IMR-90 (cell line): ENCODE measurements at regions not wholly inside any gene's neighbourhood (a gene's known extent, or its start where the extent isn't known, plus 50 kb on each side); places are given as distances from the start of the nearest gene placed in this dataset.

Experiments
- ATAC-seq: fragments of 200-7000 bp; cut with Tn5 transposase; 2 replicates; pipeline ENCODE4 v1.9.1; 2020; ENCODE audit warnings: low read depth, mild to moderate bottlenecking, moderate library complexity
- BruUV-seq: library from RNA; stranded (reverse); fragments of 400-500 nt; replicated peaks from 2 replicates; lab custom pipeline; 2021; lab: Mats Ljungman, UMichigan
- CTCF ChIA-PET: fragments of 300-600 bp; formaldehyde crosslinking; extraction: SDS; loops from one replicate; lab custom pipeline; 2021; ENCODE audit warnings: antibody characterized with exemption; lab: Yijun Ruan, JAX
- POLR2A ChIA-PET: fragments of 300-600 bp; sonication (Branson Sonifier 250); formaldehyde crosslinking; loops from one replicate; lab custom pipeline; 2022; ENCODE audit warnings: antibody characterized with exemption; ENCODE audit not compliant: unreplicated experiment; lab: Charles Lee
- DNase-seq: peaks from one replicate; pipeline ENCODE4 v3.0.0; 2013
- H2AFZ ChIP-seq: replicated peaks from 2 replicates; pipeline ENCODE3; 2013; ENCODE audit warnings: low read length, mild to moderate bottlenecking; ENCODE audit not compliant: poor library complexity
- H2AK5ac ChIP-seq: 2 replicates; pipeline ENCODE4 v1.6.1; 2013; ENCODE audit warnings: low read depth, low read length, inconsistent platforms
- H2AK9ac ChIP-seq: replicated peaks from 2 replicates; pipeline ENCODE3; 2013; ENCODE audit warnings: mild to moderate bottlenecking, low read depth, low read length, moderate library complexity; ENCODE audit not compliant: poor library complexity
- H2BK120ac ChIP-seq: 2 replicates; pipeline ENCODE4 v1.6.1; 2013; ENCODE audit warnings: low read depth, low read length, inconsistent platforms
- H2BK15ac ChIP-seq: 3 replicates; pipeline ENCODE4 v1.6.1; 2013; ENCODE audit warnings: low read depth, low read length, inconsistent platforms
- H2BK20ac ChIP-seq: 2 replicates; pipeline ENCODE4 v1.6.1; 2013; ENCODE audit warnings: low read depth, mild to moderate bottlenecking, inconsistent platforms, low read length, moderate library complexity
- H2BK5ac ChIP-seq: 2 replicates; pipeline ENCODE4 v1.6.1; 2013; ENCODE audit warnings: mild to moderate bottlenecking, low read depth, low read length, inconsistent platforms; ENCODE audit not compliant: poor library complexity, severe bottlenecking
- H3K14ac ChIP-seq: replicated peaks from 2 replicates; pipeline ENCODE4 v1.6.1; 2013; ENCODE audit warnings: low read depth, low read length, inconsistent platforms
- H3K18ac ChIP-seq: 2 replicates; pipeline ENCODE4 v1.6.1; 2013; ENCODE audit warnings: low read depth, low read length, control low read depth
- H3K23ac ChIP-seq: 2 replicates; pipeline ENCODE4 v1.6.1; 2013; ENCODE audit warnings: low read depth, low read length, inconsistent platforms
- H3K27ac ChIP-seq: 2 replicates; pipeline ENCODE4 v1.5.1; 2013; ENCODE audit warnings: mild to moderate bottlenecking, control low read depth, low read length; ENCODE audit not compliant: insufficient read depth
- H3K27me3 ChIP-seq: 2 replicates; pipeline ENCODE4 v1.6.1; 2013; ENCODE audit warnings: low read length; ENCODE audit not compliant: control insufficient read depth, insufficient read depth
- H3K36me3 ChIP-seq: 2 replicates; pipeline ENCODE4 v1.6.1; 2013; ENCODE audit warnings: low read length, mixed read lengths; ENCODE audit not compliant: control insufficient read depth, insufficient read depth
- H3K4ac ChIP-seq: 2 replicates; pipeline ENCODE4 v1.6.1; 2013; ENCODE audit warnings: low read depth, low read length, inconsistent platforms
- H3K4me1 ChIP-seq: 2 replicates; pipeline ENCODE4 v1.6.1; 2013; ENCODE audit warnings: low read length, mixed read lengths; ENCODE audit not compliant: control insufficient read depth, insufficient read depth
- H3K4me2 ChIP-seq: 2 replicates; pipeline ENCODE4 v1.6.1; 2013; ENCODE audit warnings: low read depth, mild to moderate bottlenecking, control low read depth, low read length, moderate library complexity
- H3K4me3 ChIP-seq: 2 replicates; pipeline ENCODE4 v1.5.1; 2013; ENCODE audit warnings: low read depth, mild to moderate bottlenecking, control low read depth, low read length, moderate library complexity; ENCODE audit not compliant: insufficient read depth
- H3K56ac ChIP-seq: 2 replicates; pipeline ENCODE4 v1.6.1; 2013; ENCODE audit warnings: low read length, inconsistent platforms; ENCODE audit not compliant: insufficient read depth; ENCODE audit errors: extremely low read depth
- H3K79me1 ChIP-seq, 2 experiments: 2 replicates each; pipeline ENCODE4 v1.6.1; 2013; ENCODE audit warnings: low read length in 2 of 2, inconsistent platforms in 1 of 2, low read depth in 1 of 2
- H3K9ac ChIP-seq: 2 replicates; pipeline ENCODE4 v1.6.1; 2013; ENCODE audit warnings: low read depth, low read length, control low read depth
- H3K9me1 ChIP-seq: 2 replicates; pipeline ENCODE4 v1.6.1; 2013; ENCODE audit warnings: low read length, inconsistent platforms; ENCODE audit not compliant: insufficient read depth
- H3K9me3 ChIP-seq: 2 replicates; pipeline ENCODE4 v1.6.1; 2013; ENCODE audit warnings: low read length; ENCODE audit not compliant: control insufficient read depth, insufficient read depth
- H4K20me1 ChIP-seq: 2 replicates; pipeline ENCODE4 v1.6.1; 2013; ENCODE audit warnings: low read length, inconsistent platforms; ENCODE audit not compliant: insufficient read depth
- H4K5ac ChIP-seq: 2 replicates; pipeline ENCODE4 v1.6.1; 2013; ENCODE audit warnings: mild to moderate bottlenecking, low read depth, low read length, control low read depth
- H4K8ac ChIP-seq, 2 experiments: 2 replicates each; pipeline ENCODE4 v1.6.1; 2013; ENCODE audit warnings: low read depth in 2 of 2, low read length in 2 of 2, control low read depth in 1 of 2, inconsistent platforms in 1 of 2
- H4K91ac ChIP-seq: 2 replicates; pipeline ENCODE4 v1.6.1; 2013; ENCODE audit warnings: low read depth, low read length, inconsistent platforms; ENCODE audit not compliant: insufficient read depth
- BHLHE40 ChIP-seq: fragments of 150-350 bp; IDR thresholded peaks from 2 replicates; pipeline ENCODE4 v1.6.1; 2016; ENCODE audit warnings: mild to moderate bottlenecking, low read depth, low read length
- CEBPB ChIP-seq: IDR thresholded peaks from 2 replicates; pipeline ENCODE4 v1.6.1; 2012; ENCODE audit warnings: low read depth, low read length, improper control_type of control experiment
- CHD1 ChIP-seq: IDR thresholded peaks from 2 replicates; pipeline ENCODE4 v1.6.1; 2012; ENCODE audit warnings: low read depth, low read length, improper control_type of control experiment
- CTCF ChIP-seq: conservative IDR thresholded peaks from 2 replicates; pipeline ENCODE4 v1.5.1; 2012; ENCODE audit warnings: mild to moderate bottlenecking, low read depth, low read length, improper control_type of control experiment
- ELK1 ChIP-seq: fragments of 150-350 bp; IDR thresholded peaks from 2 replicates; pipeline ENCODE4 v1.6.1; 2016; ENCODE audit warnings: low read depth, mild to moderate bottlenecking, low read length, moderate library complexity, borderline replicate concordance
- FOS ChIP-seq: fragments of 150-350 bp; IDR thresholded peaks from 2 replicates; pipeline ENCODE4 v1.6.1; 2016; ENCODE audit warnings: low read depth, low read length
- MAFK ChIP-seq: IDR thresholded peaks from 2 replicates; pipeline ENCODE4 v1.6.1; 2012; ENCODE audit warnings: low read depth, low read length, improper control_type of control experiment
- MAZ ChIP-seq: IDR thresholded peaks from 2 replicates; pipeline ENCODE4 v1.6.1; 2012; ENCODE audit warnings: low read depth, mild to moderate bottlenecking, low read length, improper control_type of control experiment, moderate library complexity, borderline replicate concordance
- MXI1 ChIP-seq: IDR thresholded peaks from 2 replicates; pipeline ENCODE4 v1.6.1; 2012; ENCODE audit warnings: low read depth, mild to moderate bottlenecking, low read length, moderate library complexity, borderline replicate concordance
- NFE2L2 ChIP-seq: fragments of 150-350 bp; IDR thresholded peaks from 2 replicates; pipeline ENCODE4 v1.6.1; 2016; ENCODE audit warnings: low read depth, mild to moderate bottlenecking, low read length
- POLR2A ChIP-seq: IDR thresholded peaks from 2 replicates; pipeline ENCODE4 v1.6.1; 2012; ENCODE audit warnings: mild to moderate bottlenecking, low read depth, low read length
- RAD21 ChIP-seq: IDR thresholded peaks from 2 replicates; pipeline ENCODE4 v1.6.1; 2012; ENCODE audit warnings: low read length, improper control_type of control experiment
- RCOR1 ChIP-seq: IDR thresholded peaks from 2 replicates; pipeline ENCODE4 v1.6.1; 2012; ENCODE audit warnings: mild to moderate bottlenecking, low read length, improper control_type of control experiment; ENCODE audit not compliant: insufficient replicate concordance
- RFX5 ChIP-seq: IDR thresholded peaks from 2 replicates; pipeline ENCODE4 v1.8.0; 2012; ENCODE audit warnings: low read depth, mild to moderate bottlenecking, low read length, moderate library complexity
- SMC3 ChIP-seq: fragments of 150-350 bp; IDR thresholded peaks from 2 replicates; pipeline ENCODE4 v1.6.1; 2016; ENCODE audit warnings: low read depth, mild to moderate bottlenecking, antibody characterized with exemption, low read length, moderate library complexity
- WGBS, 2 experiments: methylation state at CpG; one replicate each; pipeline versions ENCODE4 v1.1.5 to v1.1.7; 2013; ENCODE audit warnings: missing lambda C conversion rate in 2 of 2; ENCODE audit not compliant: insufficient read length in 1 of 2; ENCODE audit errors: extremely low coverage in 2 of 2; 5-methylcytosine and 5-hydroxymethylcytosine counted together
- dilution Hi-C: fragments of 300-500 bp; cut with HindIII; formaldehyde crosslinking; loops from one replicate; pipeline ENCODE4 v1.14.3; 2018; ENCODE audit warnings: low sequenced_read_pairs; ENCODE audit not compliant: unreplicated experiment
- in situ Hi-C: fragments of 300-500 bp; cut with MboI; formaldehyde crosslinking; loops from 3 replicates; pipeline ENCODE4 v1.14.3; 2019; ENCODE audit warnings: low sequenced_read_pairs, inconsistent platforms, mixed read lengths
- intact Hi-C: fragments of 100-400 bp; cut with micrococcal nuclease; formaldehyde crosslinking; loops from 2 replicates; pipeline ENCODE4 v1.10.0; 2022
- TF ChIP-seq, protein P1 (sequence below): fragments of 150-350 bp; IDR thresholded peaks from 2 replicates; pipeline ENCODE4 v1.6.1; 2017; ENCODE audit warnings: mild to moderate bottlenecking, antibody characterized with exemption, low read length, low read depth

DNA sequence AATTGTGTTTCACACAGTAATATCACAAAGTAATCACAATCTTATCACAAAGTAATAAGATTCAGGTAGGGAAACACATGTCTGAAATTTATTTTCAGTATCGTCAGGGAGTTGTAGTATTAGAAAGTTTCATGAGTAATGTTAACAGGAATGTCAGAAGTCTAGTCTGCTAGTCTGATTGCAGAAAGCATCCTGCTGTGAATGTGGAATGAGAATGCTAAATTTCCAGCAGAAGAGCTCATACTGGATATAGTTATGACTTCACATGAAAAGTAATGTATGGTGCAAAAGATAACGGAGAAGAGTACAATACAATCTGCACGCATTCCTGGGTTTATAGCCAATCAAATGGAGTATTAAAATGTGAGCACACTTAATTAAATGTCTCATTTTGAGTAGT lies 494.7 kb upstream of the SETBP1 start:
- Histone ChIP-seq H3K56ac (no peak overlapping the region), H3K9me3 (no peaks in the 10 kb centered on the region), H4K5ac (no peak overlapping the region), H3K4me2 (no peak overlapping the region), H3K27ac (no peak overlapping the region), H2BK5ac (no peak overlapping the region), H4K8ac (no peak overlapping the region), H2BK15ac (no peak overlapping the region), H3K23ac (no peak overlapping the region), H4K20me1 (no peaks in the 10 kb centered on the region), H2AK5ac (no peak overlapping the region), H2BK20ac (no peak overlapping the region), H2AK9ac (no peak overlapping the region), H3K79me1 (no peaks in the 10 kb centered on the region), H2BK120ac (no peak overlapping the region), H3K9me1 (no peaks in the 10 kb centered on the region), H3K14ac (no peak overlapping the region), H3K27me3 (no peaks in the 10 kb centered on the region), H2AFZ (no peak overlapping the region), H3K4ac (no peak overlapping the region), H3K4me3 (no peak overlapping the region), H3K9ac (no peak overlapping the region), H3K18ac (no peak overlapping the region), H4K91ac (no peak overlapping the region), H3K36me3 (no peaks in the 10 kb centered on the region), H3K4me1 (no peaks in the 10 kb centered on the region)
- DNase-seq: no peak
- dilution Hi-C loops (no loop called here), intact Hi-C loops (no loop called here), in situ Hi-C loops (no loop called here)
- TF ChIP-seq FOS: no peak
- no peak for TF ChIP-seq NFE2L2
- TF ChIP-seq, protein P1, sequence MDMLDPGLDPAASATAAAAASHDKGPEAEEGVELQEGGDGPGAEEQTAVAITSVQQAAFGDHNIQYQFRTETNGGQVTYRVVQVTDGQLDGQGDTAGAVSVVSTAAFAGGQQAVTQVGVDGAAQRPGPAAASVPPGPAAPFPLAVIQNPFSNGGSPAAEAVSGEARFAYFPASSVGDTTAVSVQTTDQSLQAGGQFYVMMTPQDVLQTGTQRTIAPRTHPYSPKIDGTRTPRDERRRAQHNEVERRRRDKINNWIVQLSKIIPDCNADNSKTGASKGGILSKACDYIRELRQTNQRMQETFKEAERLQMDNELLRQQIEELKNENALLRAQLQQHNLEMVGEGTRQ: no peak
- TF ChIP-seq MAZ: no peak
- TF ChIP-seq BHLHE40: no peak
- TF ChIP-seq CHD1: no peak
- no peak for TF ChIP-seq POLR2A
- no peak for TF ChIP-seq CTCF
- TF ChIP-seq MAFK: no peak
- TF ChIP-seq RAD21: no peak
- no peak for TF ChIP-seq MXI1
- no peak for TF ChIP-seq CEBPB
- no peak for TF ChIP-seq SMC3
- no peak for TF ChIP-seq RFX5
- TF ChIP-seq ELK1: no peak
- no peak for TF ChIP-seq RCOR1
- ATAC-seq: no peak
- no TSS peak for BruUV-seq
- ChIA-PET CTCF (no interaction called here), POLR2A (no interaction called here)
- no CpG with 5 or more reads among the region's 3 CpGs for WGBS, 2 experiments
